BE2C (cell line): ENCODE measurements at regions not wholly inside any gene's neighbourhood (a gene's known extent, or its start where the extent isn't known, plus 50 kb on each side); places are given as distances from the start of the nearest gene placed in this dataset.
"Not testable (repeated sequence)": the region's sequence is repeated elsewhere in the genome, so short reads cannot be mapped to it uniquely, and the experiment has no call there.

ENCODE experiments used
- DNase-seq: peaks from one replicate; pipeline ENCODE4 v3.0.0-alpha.2; 2020
- H3K27me3 ChIP-seq: fragments of 250-450 bp; sonication (Bioruptor Pico); 2 replicates; pipeline ENCODE4 v1.5.1; 2020; ENCODE audit warnings: mild to moderate bottlenecking
- H3K36me3 ChIP-seq: fragments of 250-450 bp; sonication (Bioruptor Pico); 2 replicates; pipeline ENCODE4 v1.5.1; 2020; ENCODE audit warnings: mild to moderate bottlenecking
- H3K4me1 ChIP-seq: fragments of 250-450 bp; sonication (Bioruptor Pico); 2 replicates; pipeline ENCODE4 v1.5.1; 2020
- H3K4me3 ChIP-seq: 2 replicates; pipeline ENCODE4 v1.5.1; 2011; ENCODE audit warnings: low read depth, low read length
- H3K9me3 ChIP-seq: fragments of 250-450 bp; sonication (Bioruptor Pico); 2 replicates; pipeline ENCODE4 v1.5.1; 2020
- TF ChIP-seq, protein P1 (sequence below): IDR thresholded peaks from 2 replicates; pipeline ENCODE4 v1.5.1; 2012; ENCODE audit warnings: mild to moderate bottlenecking, low read depth, low read length

DNA sequence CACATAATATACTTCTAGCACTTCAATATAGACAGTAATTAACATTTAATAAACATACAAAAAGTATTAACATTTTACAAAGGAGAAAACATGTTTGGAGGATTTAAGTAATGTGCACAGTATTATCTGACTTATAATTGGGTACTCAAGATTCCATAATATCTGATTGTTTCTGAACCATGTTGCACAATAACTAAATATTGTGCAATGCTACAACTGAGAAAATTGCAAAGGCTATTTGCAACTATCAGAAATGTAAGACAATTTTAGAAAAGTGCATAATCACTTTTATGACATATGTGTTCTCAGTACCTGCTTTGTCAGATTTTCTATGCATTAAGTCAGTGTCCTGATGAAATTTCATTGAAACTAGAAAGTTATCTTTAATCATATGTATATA lies 934.6 kb downstream of the SOCS6 start:
- H3K9me3 ChIP-seq, result no peaks in the 10 kb centered on the region
- TF ChIP-seq, protein P1, sequence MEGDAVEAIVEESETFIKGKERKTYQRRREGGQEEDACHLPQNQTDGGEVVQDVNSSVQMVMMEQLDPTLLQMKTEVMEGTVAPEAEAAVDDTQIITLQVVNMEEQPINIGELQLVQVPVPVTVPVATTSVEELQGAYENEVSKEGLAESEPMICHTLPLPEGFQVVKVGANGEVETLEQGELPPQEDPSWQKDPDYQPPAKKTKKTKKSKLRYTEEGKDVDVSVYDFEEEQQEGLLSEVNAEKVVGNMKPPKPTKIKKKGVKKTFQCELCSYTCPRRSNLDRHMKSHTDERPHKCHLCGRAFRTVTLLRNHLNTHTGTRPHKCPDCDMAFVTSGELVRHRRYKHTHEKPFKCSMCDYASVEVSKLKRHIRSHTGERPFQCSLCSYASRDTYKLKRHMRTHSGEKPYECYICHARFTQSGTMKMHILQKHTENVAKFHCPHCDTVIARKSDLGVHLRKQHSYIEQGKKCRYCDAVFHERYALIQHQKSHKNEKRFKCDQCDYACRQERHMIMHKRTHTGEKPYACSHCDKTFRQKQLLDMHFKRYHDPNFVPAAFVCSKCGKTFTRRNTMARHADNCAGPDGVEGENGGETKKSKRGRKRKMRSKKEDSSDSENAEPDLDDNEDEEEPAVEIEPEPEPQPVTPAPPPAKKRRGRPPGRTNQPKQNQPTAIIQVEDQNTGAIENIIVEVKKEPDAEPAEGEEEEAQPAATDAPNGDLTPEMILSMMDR, result no peak
- DNase-seq, result no peak

DNA sequence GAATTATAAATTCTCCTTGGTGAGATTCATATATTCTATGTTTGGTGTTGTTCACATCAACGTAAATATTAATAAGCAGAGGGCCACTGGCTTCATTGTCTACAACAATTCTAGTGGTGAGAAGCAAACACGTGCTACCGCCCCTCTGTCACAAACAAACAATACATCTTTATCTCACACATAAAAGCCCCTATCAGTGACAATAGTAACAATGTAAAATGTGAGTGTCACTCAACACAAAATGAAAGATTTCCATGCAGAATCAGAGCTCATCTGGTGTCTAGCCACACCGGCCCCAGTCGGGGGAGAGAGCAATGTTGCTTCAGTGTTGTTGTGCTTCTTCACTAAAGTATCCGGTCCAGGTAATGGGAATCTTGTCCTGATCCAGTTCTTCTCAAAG lies 932.6 kb downstream of the SOCS6 start:
- Histone ChIP-seq H3K36me3 (no peaks in the 10 kb centered on the region), H3K9me3 (no peaks in the 10 kb centered on the region), H3K4me1 (no peaks in the 10 kb centered on the region), H3K27me3 (no peaks in the 10 kb centered on the region), H3K4me3 (no peak overlapping the region)
- TF ChIP-seq, protein P1, result no peak
- no peak for DNase-seq

More for the DNA sequence above, 934.6 kb downstream of the SOCS6 start:
- Histone ChIP-seq H3K36me3 (no peaks in the 10 kb centered on the region), H3K4me3 (no peak overlapping the region), H3K27me3 (no peaks in the 10 kb centered on the region), H3K4me1 (no peaks in the 10 kb centered on the region)

DNA sequence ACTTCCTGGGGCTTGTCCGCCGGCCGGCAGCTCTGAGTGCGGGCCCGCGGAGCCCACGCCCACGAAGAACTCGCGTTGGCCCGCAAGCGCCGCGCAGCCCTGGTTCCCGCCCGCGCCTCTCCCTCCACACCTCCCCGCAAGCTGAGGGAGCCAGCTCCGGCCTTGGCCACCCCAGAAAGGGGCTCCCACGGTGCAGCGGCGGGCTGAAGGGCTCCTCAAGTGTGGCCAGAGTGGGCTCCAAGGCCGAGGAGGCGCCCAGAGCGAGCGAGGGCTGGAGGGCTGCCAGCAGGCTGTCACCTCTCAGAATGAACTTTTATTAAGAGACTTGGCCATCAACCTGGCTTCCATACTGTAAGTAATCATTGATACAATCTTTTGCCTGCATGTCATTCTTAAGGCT lies 923.9 kb downstream of the SOCS6 start:
- not testable (repeated sequence) for H3K27me3 ChIP-seq, H3K36me3 ChIP-seq, H3K4me3 ChIP-seq, H3K9me3 ChIP-seq, H3K4me1 ChIP-seq, DNase-seq

DNA sequence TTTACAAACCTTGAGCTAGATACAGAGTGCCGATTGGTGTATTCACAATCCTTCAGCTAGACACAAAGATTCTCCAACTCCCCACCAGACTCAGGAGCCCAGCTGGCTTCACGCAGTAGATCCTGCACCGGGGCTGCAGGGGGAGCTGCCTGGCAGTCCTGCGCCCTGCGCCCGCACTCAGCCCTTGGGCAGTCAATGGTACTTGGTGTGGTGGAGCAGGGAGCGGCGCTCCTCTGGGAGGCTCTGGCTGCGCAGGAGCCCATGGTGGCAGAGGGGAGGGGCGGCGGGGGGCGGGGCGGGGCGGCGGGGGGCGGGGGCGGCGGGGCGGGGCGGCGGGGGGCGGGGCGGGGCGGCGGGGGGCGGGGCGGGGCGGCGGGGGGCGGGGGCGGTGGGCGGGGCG lies 923.4 kb downstream of the SOCS6 start:
- no peaks in the 10 kb centered on the region for H3K36me3 ChIP-seq
- H3K4me3 ChIP-seq, result no peak overlapping the region
- no peaks in the 10 kb centered on the region for H3K27me3 ChIP-seq
- no peak for DNase-seq
- no peaks in the 10 kb centered on the region for H3K4me1 ChIP-seq
- TF ChIP-seq, protein P1, result no peak
- H3K9me3 ChIP-seq, result no peaks in the 10 kb centered on the region

DNA sequence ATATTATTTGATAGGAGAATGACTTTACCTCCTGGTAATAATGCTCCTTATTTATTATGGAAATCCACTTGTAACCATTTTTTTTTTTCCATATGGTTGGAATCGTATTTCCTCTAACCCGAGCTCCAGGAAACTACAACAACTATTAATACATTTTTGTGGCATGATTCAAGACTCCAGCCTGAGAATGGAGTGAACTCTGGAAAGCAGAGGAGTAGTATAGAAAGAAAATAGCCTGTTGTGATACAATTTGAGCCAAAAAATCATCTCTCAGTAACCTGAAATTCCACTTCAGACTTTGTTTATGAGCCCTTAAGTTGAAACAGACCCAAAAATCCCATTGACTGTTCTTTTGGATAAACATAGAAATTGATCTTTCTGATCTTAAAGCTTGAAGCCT lies 921.1 kb downstream of the SOCS6 start:
- no peaks in the 10 kb centered on the region for H3K4me1 ChIP-seq
- no peak overlapping the region for H3K4me3 ChIP-seq
- TF ChIP-seq, protein P1, result no peak
- no peak for DNase-seq
- H3K27me3 ChIP-seq, result no peaks in the 10 kb centered on the region
- H3K9me3 ChIP-seq, result no peaks in the 10 kb centered on the region
- no peaks in the 10 kb centered on the region for H3K36me3 ChIP-seq

DNA sequence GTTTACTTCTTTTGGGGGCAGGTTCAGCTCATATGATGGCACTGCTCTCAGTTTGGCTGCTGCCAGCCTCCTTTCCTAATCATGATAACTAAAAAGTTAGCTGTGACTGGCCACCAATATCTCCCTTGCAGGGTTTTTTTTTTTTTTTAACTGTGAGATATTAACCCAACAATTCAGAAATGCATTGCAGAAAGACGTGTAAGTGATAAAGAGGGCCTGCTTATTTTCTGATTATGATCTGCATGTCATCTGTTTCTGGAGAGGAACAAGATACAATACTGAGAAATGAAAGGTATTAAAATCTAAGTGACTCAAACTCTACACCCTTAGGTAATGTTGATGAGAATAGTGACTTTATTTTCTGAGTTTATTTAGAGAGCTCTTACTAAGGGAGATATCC lies 905.6 kb downstream of the SOCS6 start:
- Histone ChIP-seq H3K36me3 (no peaks in the 10 kb centered on the region), H3K4me1 (no peaks in the 10 kb centered on the region), H3K4me3 (no peak overlapping the region), H3K9me3 (no peaks in the 10 kb centered on the region), H3K27me3 (no peaks in the 10 kb centered on the region)
- TF ChIP-seq, protein P1, result no peak
- DNase-seq, result no peak

DNA sequence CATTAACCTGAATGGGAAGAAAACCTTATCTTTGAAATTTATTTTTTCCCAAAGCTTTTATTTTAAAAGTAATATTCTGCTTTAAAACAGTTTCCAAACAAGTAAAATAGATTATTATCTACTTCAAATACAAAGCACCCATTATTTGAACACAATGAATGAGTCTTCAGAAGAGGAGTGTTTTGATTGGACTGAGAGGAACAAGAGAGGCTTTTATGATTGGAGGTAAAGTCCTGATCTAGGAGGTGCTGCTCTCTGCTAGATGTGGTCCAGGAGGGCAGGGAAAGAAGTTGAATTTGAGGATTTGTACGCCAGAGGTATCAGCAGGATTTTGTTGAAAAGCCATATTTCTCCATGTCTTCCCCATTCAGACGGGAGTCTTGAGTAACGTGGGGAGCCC lies 900.7 kb downstream of the SOCS6 start:
- DNase-seq, result no peak
- Histone ChIP-seq H3K27me3 (no peaks in the 10 kb centered on the region), H3K4me1 (no peaks in the 10 kb centered on the region), H3K36me3 (no peaks in the 10 kb centered on the region), H3K9me3 (no peaks in the 10 kb centered on the region), H3K4me3 (no peak overlapping the region)
- TF ChIP-seq, protein P1, result no peak
